A549 (cell line): ENCODE measurements at regions not wholly inside any gene's neighbourhood (a gene's known extent, or its start where the extent isn't known, plus 50 kb on each side); places are given as distances from the start of the nearest gene placed in this dataset.

Source experiments
- CTCF ChIP-seq: fragments of >200 bp; sonication (Bioruptor Twin); formaldehyde crosslinking; IDR thresholded peaks from 3 replicates; pipeline ENCODE4 v1.5.1; 2016
- HMGXB4 ChIP-seq: fragments of 250-450 bp; sonication (Bioruptor Pico); IDR thresholded peaks from 2 replicates; pipeline ENCODE4 v1.5.0; 2021; ENCODE audit warnings: mild to moderate bottlenecking, moderate library complexity, borderline replicate concordance
- MAZ ChIP-seq: fragments of 150-350 bp; IDR thresholded peaks from 2 replicates; pipeline ENCODE4 v1.6.1; 2014; ENCODE audit warnings: antibody characterized with exemption, low read depth, low read length, borderline replicate concordance
- RAD21 ChIP-seq, 2 experiments: fragments of >200 bp in 1 of 2; sonication (Bioruptor Twin) in 1 of 2; formaldehyde crosslinking in 1 of 2; IDR thresholded peaks in 1 of 2; conservative IDR thresholded peaks in 1 of 2; 2 replicates in 1 of 2; 3 replicates in 1 of 2; pipeline ENCODE4 v1.6.1; 2012 to 2018; ENCODE audit warnings: inconsistent platforms in 1 of 2
- RNF2 ChIP-seq: fragments of 200-600 bp; sonication (generic); IDR thresholded peaks from 2 replicates; pipeline ENCODE4 v1.6.1; 2016; ENCODE audit warnings: low read depth, mild to moderate bottlenecking, antibody characterized with exemption, moderate library complexity, borderline replicate concordance
- ZFP36 ChIP-seq: fragments of 450-650 bp; IDR thresholded peaks from 2 replicates; pipeline ENCODE4 v1.6.1; 2014; ENCODE audit warnings: borderline replicate concordance; ENCODE audit not compliant: partially characterized antibody
- TF ChIP-seq, protein P1 (sequence below): fragments of 200-600 bp; sonication (generic); IDR thresholded peaks from 2 replicates; pipeline ENCODE4 v1.6.1; 2016; ENCODE audit warnings: antibody characterized with exemption, mild to moderate bottlenecking, moderate library complexity

DNA sequence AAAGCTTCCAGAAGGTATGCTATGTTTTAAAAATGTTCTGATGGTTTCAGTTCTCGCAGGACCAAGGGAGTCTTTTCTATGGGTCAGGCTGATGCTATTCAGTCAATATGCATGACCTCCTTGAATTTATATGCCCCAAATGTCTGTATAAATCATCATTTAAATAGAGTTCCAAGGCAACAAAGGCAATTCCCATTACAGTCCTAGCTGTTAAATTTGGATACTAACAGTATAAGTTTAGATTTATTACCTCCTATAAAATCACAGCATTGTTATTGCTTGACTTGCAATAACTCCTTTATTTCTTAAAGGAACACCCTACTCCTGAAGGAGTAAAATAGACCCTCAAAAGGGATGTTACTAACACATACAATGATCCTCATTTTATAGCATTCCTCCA lies 387.7 kb upstream of the CHD1 start:
- TF ChIP-seq, protein P1, sequence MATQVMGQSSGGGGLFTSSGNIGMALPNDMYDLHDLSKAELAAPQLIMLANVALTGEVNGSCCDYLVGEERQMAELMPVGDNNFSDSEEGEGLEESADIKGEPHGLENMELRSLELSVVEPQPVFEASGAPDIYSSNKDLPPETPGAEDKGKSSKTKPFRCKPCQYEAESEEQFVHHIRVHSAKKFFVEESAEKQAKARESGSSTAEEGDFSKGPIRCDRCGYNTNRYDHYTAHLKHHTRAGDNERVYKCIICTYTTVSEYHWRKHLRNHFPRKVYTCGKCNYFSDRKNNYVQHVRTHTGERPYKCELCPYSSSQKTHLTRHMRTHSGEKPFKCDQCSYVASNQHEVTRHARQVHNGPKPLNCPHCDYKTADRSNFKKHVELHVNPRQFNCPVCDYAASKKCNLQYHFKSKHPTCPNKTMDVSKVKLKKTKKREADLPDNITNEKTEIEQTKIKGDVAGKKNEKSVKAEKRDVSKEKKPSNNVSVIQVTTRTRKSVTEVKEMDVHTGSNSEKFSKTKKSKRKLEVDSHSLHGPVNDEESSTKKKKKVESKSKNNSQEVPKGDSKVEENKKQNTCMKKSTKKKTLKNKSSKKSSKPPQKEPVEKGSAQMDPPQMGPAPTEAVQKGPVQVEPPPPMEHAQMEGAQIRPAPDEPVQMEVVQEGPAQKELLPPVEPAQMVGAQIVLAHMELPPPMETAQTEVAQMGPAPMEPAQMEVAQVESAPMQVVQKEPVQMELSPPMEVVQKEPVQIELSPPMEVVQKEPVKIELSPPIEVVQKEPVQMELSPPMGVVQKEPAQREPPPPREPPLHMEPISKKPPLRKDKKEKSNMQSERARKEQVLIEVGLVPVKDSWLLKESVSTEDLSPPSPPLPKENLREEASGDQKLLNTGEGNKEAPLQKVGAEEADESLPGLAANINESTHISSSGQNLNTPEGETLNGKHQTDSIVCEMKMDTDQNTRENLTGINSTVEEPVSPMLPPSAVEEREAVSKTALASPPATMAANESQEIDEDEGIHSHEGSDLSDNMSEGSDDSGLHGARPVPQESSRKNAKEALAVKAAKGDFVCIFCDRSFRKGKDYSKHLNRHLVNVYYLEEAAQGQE: no peak
- TF ChIP-seq CTCF (no peak), MAZ (no peak), RAD21 (conservative IDR thresholded peaks at IDR 0.05 in 1 of 2, IDR thresholded peaks at IDR 0.05 in 1 of 2) (no peak), HMGXB4 (CRISPR knock-in tag) (no peak), ZFP36 (no peak), RNF2 (no peak)
